HEK293 (cell line): ENCODE measurements at regions not wholly inside any gene's neighbourhood (a gene's known extent, or its start where the extent isn't known, plus 50 kb on each side); places are given as distances from the start of the nearest gene placed in this dataset.

Experiments
- CTCF ChIA-PET: fragments of 350-600 bp; formaldehyde crosslinking; extraction: SDS; loops from one replicate; lab custom pipeline; 2021; ENCODE audit warnings: antibody characterized with exemption; lab: Yijun Ruan, JAX
- POLR2A ChIA-PET: fragments of 300-600 bp; formaldehyde crosslinking; extraction: SDS; loops from one replicate; lab custom pipeline; 2020; ENCODE audit warnings: antibody characterized with exemption, inconsistent platforms; lab: Yijun Ruan, JAX
- H3K27ac ChIP-seq: fragments of 200-500 bp; sonication (Bioruptor generic); 2 replicates; pipeline ENCODE4 v1.5.1; 2014; ENCODE audit warnings: low read depth, low read length, control low read depth, inconsistent platforms; ENCODE audit errors: extremely low read depth
- H3K36me3 ChIP-seq, 2 experiments: fragments of 200-500 bp in 1 of 2; sonication (Bioruptor generic) in 1 of 2; 1 replicate in 1 of 2; 2 replicates in 1 of 2; pipeline ENCODE4 v1.5.1; 2014 to 2017; ENCODE audit warnings: inconsistent platforms in 2 of 2, low read length in 2 of 2; ENCODE audit not compliant: control insufficient read depth in 2 of 2, insufficient read depth in 1 of 2
- H3K4me1 ChIP-seq: fragments of 200-500 bp; sonication (Bioruptor generic); 2 replicates; pipeline ENCODE4 v1.5.1; 2014; ENCODE audit warnings: mild to moderate bottlenecking, low read length, inconsistent platforms; ENCODE audit not compliant: control insufficient read depth, insufficient read depth
- H3K4me3 ChIP-seq: 2 replicates; pipeline ENCODE4 v1.5.1; 2011; ENCODE audit warnings: low read depth, mild to moderate bottlenecking, control low read depth, low read length, moderate library complexity
- H3K9me3 ChIP-seq: fragments of 200-500 bp; sonication (Bioruptor generic); 2 replicates; pipeline ENCODE4 v1.5.1; 2014; ENCODE audit warnings: low read depth, low read length, inconsistent platforms; ENCODE audit not compliant: control insufficient read depth, insufficient read depth
- GLIS2 ChIP-seq: fragments of 450-650 bp; formaldehyde crosslinking; IDR thresholded peaks from 2 replicates; pipeline ENCODE4 v1.5.1; 2016; ENCODE audit warnings: missing biosample characterization, missing genetic modification characterization
- HIC1 ChIP-seq: fragments of 450-650 bp; formaldehyde crosslinking; IDR thresholded peaks from 2 replicates; pipeline ENCODE4 v1.5.1; 2016; ENCODE audit warnings: missing biosample characterization, missing genetic modification characterization
- HOXD13 ChIP-seq: sonication (generic); formaldehyde crosslinking; IDR thresholded peaks from 2 replicates; pipeline ENCODE4 v1.8.0; 2022; ENCODE audit warnings: missing genetic modification reagents, borderline replicate concordance
- MYNN ChIP-seq: fragments of 450-650 bp; formaldehyde crosslinking; IDR thresholded peaks from 2 replicates; pipeline ENCODE4 v1.5.1; 2016; ENCODE audit warnings: missing biosample characterization, missing genetic modification characterization, borderline replicate concordance
- SETDB1 ChIP-seq: IDR thresholded peaks from one replicate; pipeline ENCODE4 v1.6.1; 2017; ENCODE audit warnings: mild to moderate bottlenecking, low read length, moderate library complexity, mixed read lengths; ENCODE audit not compliant: insufficient read length
- ZFP3 ChIP-seq: fragments of 450-650 bp; formaldehyde crosslinking; IDR thresholded peaks from 2 replicates; pipeline ENCODE4 v1.5.1; 2016; ENCODE audit warnings: low read depth, missing biosample characterization, missing genetic modification characterization
- ZNF132 ChIP-seq: fragments of 450-650 bp; formaldehyde crosslinking; IDR thresholded peaks from 2 replicates; pipeline ENCODE4 v1.5.1; 2017; ENCODE audit warnings: missing biosample characterization, missing genetic modification characterization, borderline replicate concordance
- ZNF2 ChIP-seq: fragments of 450-650 bp; formaldehyde crosslinking; IDR thresholded peaks from 2 replicates; pipeline ENCODE4 v1.5.1; 2016; ENCODE audit warnings: missing biosample characterization, missing genetic modification characterization
- ZNF354C ChIP-seq: fragments of 450-650 bp; formaldehyde crosslinking; IDR thresholded peaks from 2 replicates; pipeline ENCODE4 v1.5.1; 2016; ENCODE audit warnings: missing biosample characterization, missing genetic modification characterization, low read depth, borderline replicate concordance
- ZNF426 ChIP-seq: fragments of 450-650 bp; formaldehyde crosslinking; IDR thresholded peaks from 2 replicates; pipeline ENCODE4 v1.5.1; 2017; ENCODE audit warnings: missing biosample characterization, missing genetic modification characterization, mild to moderate bottlenecking, inconsistent platforms, moderate library complexity
- ZNF513 ChIP-seq: fragments of 450-650 bp; IDR thresholded peaks from 2 replicates; pipeline ENCODE4 v1.5.1; 2018; ENCODE audit warnings: missing biosample characterization, missing genetic modification characterization
- ZNF518A ChIP-seq: fragments of 450-650 bp; formaldehyde crosslinking; conservative IDR thresholded peaks from 2 replicates; pipeline ENCODE4 v1.5.1; 2016; ENCODE audit warnings: low read depth, missing biosample characterization, missing genetic modification characterization
- ZNF544 ChIP-seq: fragments of 450-650 bp; formaldehyde crosslinking; IDR thresholded peaks from 2 replicates; pipeline ENCODE4 v1.5.0; 2017; ENCODE audit warnings: missing biosample characterization, missing genetic modification characterization
- ZNF549 ChIP-seq: fragments of 450-650 bp; IDR thresholded peaks from 2 replicates; pipeline ENCODE4 v1.5.1; 2018; ENCODE audit warnings: missing biosample characterization, missing genetic modification characterization, mild to moderate bottlenecking, inconsistent platforms, moderate library complexity
- ZNF623 ChIP-seq: fragments of 450-650 bp; formaldehyde crosslinking; IDR thresholded peaks from 2 replicates; pipeline ENCODE4 v1.5.1; 2016; ENCODE audit warnings: missing biosample characterization, missing genetic modification characterization
- ZNF624 ChIP-seq: fragments of 450-650 bp; formaldehyde crosslinking; IDR thresholded peaks from 2 replicates; pipeline ENCODE4 v1.5.1; 2017; ENCODE audit warnings: missing biosample characterization, missing genetic modification characterization
- ZNF777 ChIP-seq: fragments of 450-650 bp; formaldehyde crosslinking; IDR thresholded peaks from 2 replicates; pipeline ENCODE4 v1.5.1; 2017; ENCODE audit warnings: missing biosample characterization, missing genetic modification characterization, borderline replicate concordance
- ZNF791 ChIP-seq: fragments of 450-650 bp; formaldehyde crosslinking; IDR thresholded peaks from 2 replicates; pipeline ENCODE4 v1.5.1; 2016; ENCODE audit warnings: missing biosample characterization, missing genetic modification characterization
- TF ChIP-seq, protein P1 (sequence below): fragments of 450-650 bp; formaldehyde crosslinking; IDR thresholded peaks from 2 replicates; pipeline ENCODE4 v1.5.1; 2017; ENCODE audit warnings: missing biosample characterization, mild to moderate bottlenecking, missing genetic modification characterization, moderate library complexity
- TF ChIP-seq, protein P2 (sequence below): fragments of 450-650 bp; formaldehyde crosslinking; IDR thresholded peaks from 2 replicates; pipeline ENCODE4 v1.5.1; 2016; ENCODE audit warnings: missing biosample characterization, missing genetic modification characterization
- TF ChIP-seq, protein P3 (sequence below): fragments of 450-650 bp; formaldehyde crosslinking; IDR thresholded peaks from 2 replicates; pipeline ENCODE4 v1.5.1; 2016; ENCODE audit warnings: missing biosample characterization, missing genetic modification characterization

GRCh38 chr15:81859737-81860516 lies 185.9 kb downstream of the MEX3B start (continued):
- TF ChIP-seq ZNF549 (tag by site-specific recombination) (no peak), SETDB1 (no peak), ZFP3 (tag by site-specific recombination) (no peak), HIC1 (tag by site-specific recombination) (no peak)
- TF ChIP-seq, protein P1, sequence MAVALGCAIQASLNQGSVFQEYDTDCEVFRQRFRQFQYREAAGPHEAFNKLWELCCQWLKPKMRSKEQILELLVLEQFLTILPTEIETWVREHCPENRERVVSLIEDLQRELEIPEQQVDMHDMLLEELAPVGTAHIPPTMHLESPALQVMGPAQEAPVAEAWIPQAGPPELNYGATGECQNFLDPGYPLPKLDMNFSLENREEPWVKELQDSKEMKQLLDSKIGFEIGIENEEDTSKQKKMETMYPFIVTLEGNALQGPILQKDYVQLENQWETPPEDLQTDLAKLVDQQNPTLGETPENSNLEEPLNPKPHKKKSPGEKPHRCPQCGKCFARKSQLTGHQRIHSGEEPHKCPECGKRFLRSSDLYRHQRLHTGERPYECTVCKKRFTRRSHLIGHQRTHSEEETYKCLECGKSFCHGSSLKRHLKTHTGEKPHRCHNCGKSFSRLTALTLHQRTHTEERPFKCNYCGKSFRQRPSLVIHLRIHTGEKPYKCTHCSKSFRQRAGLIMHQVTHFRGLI, result no peak
- TF ChIP-seq, all 188 proteins: peak for 0

GRCh38 chr15:81858586-81858985 lies 187.2 kb downstream of the MEX3B start:
- Histone ChIP-seq H3K4me1 (0 out of 2 replicates have a peak, but pooled peaks cover 2% of the 10 kb centered on the region), H3K9me3 (no peaks in the 10 kb centered on the region), H3K27ac (no peak overlapping the region), H3K4me3 (no peak overlapping the region), H3K36me3 (peaks cover 0 to 30% of the 10 kb centered on the region in 2 experiments; a peak in 1 of 3 replicates)
- POLR2A ChIA-PET, result no interaction called here
- CTCF ChIA-PET, result no interaction called here
- TF ChIP-seq ZNF624 (tag by site-specific recombination) (no peak), GLIS2 (tag by site-specific recombination) (no peak), ZNF513 (tag by site-specific recombination) (no peak), HOXD13 (no peak), ZNF544 (tag by site-specific recombination) (no peak), ZNF354C (tag by site-specific recombination) (no peak), ZNF518A (tag by site-specific recombination) (no peak), ZNF132 (no peak), ZNF623 (tag by site-specific recombination) (no peak), ZNF426 (no peak), ZNF791 (tag by site-specific recombination) (no peak), ZNF2 (tag by site-specific recombination) (no peak), MYNN (tag by site-specific recombination) (no peak), ZNF777 (tag by site-specific recombination) (no peak)
- TF ChIP-seq, protein P2, sequence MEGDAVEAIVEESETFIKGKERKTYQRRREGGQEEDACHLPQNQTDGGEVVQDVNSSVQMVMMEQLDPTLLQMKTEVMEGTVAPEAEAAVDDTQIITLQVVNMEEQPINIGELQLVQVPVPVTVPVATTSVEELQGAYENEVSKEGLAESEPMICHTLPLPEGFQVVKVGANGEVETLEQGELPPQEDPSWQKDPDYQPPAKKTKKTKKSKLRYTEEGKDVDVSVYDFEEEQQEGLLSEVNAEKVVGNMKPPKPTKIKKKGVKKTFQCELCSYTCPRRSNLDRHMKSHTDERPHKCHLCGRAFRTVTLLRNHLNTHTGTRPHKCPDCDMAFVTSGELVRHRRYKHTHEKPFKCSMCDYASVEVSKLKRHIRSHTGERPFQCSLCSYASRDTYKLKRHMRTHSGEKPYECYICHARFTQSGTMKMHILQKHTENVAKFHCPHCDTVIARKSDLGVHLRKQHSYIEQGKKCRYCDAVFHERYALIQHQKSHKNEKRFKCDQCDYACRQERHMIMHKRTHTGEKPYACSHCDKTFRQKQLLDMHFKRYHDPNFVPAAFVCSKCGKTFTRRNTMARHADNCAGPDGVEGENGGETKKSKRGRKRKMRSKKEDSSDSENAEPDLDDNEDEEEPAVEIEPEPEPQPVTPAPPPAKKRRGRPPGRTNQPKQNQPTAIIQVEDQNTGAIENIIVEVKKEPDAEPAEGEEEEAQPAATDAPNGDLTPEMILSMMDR (tag by site-specific recombination), result no peak
- TF ChIP-seq, protein P3, sequence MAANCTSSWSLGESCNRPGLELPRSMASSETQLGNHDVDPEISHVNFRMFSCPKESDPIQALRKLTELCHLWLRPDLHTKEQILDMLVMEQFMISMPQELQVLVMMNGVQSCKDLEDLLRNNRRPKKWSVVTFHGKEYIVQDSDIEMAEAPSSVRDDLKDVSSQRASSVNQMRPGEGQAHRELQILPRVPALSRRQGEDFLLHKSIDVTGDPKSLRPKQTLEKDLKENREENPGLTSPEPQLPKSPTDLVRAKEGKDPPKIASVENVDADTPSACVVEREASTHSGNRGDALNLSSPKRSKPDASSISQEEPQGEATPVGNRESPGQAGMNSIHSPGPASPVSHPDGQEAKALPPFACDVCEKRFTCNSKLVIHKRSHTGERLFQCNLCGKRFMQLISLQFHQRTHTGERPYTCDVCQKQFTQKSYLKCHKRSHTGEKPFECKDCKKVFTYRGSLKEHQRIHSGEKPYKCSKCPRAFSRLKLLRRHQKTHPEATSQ (tag by site-specific recombination), result no peak
